ENCODE measurements at regions not wholly inside any gene's neighbourhood (a gene's known extent, or its start where the extent isn't known, plus 50 kb on each side); places are given as distances from the start of the nearest gene placed in this dataset.

DNA sequence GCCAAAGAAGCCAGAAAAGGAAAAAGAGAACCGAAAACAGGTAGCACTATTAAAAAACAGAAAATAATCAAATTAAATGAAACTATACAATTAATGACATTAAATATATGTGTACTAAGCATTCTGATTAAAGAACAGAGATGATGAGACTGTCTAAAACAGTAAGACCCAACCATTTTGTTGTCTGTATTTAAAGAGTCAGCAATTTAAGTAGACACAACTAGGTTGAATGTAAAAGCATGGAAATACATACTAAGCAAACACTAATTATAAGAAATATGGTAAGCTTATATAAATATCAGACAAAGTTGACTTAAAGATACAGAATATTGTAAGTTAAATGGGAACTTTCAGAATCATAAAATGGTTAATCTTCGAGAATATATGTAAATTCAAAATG, 774.6 kb upstream of the RAG2 start:
- H3K4me3 Mint-ChIP-seq: no peak overlapping the region
- DNase-seq (ENCODE audit: extremely low spot score, unreplicated experiment): no peak
- H3K4me1 Mint-ChIP-seq (ENCODE audit: unreplicated experiment): no peaks in the 10 kb centered on the region
- no peaks in the 10 kb centered on the region for H3K27me3 Mint-ChIP-seq
- no peak overlapping the region for H3K27ac Mint-ChIP-seq
- peaks cover 14% of the 10 kb centered on the region for H3K9me3 Mint-ChIP-seq
- no peaks in the 10 kb centered on the region for H3K36me3 Mint-ChIP-seq
- TF ChIP-seq, protein P1, sequence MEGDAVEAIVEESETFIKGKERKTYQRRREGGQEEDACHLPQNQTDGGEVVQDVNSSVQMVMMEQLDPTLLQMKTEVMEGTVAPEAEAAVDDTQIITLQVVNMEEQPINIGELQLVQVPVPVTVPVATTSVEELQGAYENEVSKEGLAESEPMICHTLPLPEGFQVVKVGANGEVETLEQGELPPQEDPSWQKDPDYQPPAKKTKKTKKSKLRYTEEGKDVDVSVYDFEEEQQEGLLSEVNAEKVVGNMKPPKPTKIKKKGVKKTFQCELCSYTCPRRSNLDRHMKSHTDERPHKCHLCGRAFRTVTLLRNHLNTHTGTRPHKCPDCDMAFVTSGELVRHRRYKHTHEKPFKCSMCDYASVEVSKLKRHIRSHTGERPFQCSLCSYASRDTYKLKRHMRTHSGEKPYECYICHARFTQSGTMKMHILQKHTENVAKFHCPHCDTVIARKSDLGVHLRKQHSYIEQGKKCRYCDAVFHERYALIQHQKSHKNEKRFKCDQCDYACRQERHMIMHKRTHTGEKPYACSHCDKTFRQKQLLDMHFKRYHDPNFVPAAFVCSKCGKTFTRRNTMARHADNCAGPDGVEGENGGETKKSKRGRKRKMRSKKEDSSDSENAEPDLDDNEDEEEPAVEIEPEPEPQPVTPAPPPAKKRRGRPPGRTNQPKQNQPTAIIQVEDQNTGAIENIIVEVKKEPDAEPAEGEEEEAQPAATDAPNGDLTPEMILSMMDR (conservative IDR thresholded peaks at IDR 0.05): no peak

DNA sequence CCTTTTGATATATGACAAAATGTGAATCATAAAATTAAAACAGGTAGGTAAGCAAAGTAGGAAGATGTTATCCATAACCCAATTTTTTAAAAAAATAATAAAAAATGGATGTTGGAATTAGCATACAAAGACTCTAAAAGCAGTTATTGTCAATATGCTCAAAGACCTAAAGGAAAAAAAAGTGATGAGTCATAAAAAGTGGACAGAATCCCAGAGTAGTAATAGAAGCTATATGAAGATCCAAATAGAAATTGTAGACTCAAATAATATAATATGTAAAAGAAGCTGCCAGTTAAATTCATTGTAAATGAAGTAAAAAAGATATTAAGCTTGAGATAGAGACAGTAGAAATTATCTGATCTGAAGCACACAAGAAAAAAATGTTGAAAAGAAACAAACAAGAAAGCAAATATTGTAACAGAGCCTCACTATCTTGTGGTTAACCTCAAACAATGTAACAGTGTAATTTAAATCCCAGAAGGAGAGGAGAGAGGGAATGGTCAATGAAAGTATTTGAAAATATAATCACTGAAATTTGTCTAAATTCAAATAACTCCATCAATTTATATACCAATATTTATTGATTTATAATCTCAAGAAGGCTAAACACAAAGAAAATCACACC, 773.4 kb upstream of the RAG2 start:
- Mint-ChIP-seq H3K4me1 (ENCODE audit: unreplicated experiment) (no peaks in the 10 kb centered on the region), H3K27me3 (no peaks in the 10 kb centered on the region), H3K4me3 (no peak overlapping the region), H3K27ac (no peak overlapping the region), H3K36me3 (no peaks in the 10 kb centered on the region), H3K9me3 (peaks cover 14% of the 10 kb centered on the region)
- DNase-seq (ENCODE audit: extremely low spot score, unreplicated experiment): no peak
- TF ChIP-seq, protein P1 (conservative IDR thresholded peaks at IDR 0.05): no peak

DNA sequence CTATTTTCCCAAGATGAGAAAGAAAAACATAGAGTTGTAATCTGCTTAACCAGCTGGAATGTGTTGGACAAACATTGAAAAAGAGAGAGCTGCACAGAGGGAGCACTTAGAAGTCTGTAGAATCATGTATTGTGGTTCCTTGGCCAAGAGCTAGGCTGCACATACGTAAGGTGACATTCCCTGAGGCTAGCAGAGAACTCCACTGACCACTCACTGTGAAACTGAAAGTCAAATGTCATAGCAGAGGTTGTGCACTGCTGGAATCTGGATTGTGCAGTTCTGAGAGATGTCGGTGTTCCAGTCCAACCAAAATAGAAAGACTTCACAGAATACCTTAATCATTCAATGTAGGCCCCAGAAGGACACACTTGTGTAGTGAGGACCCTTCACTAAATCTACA, 772.8 kb upstream of the RAG2 start:
- Mint-ChIP-seq H3K4me1 (ENCODE audit: unreplicated experiment) (no peaks in the 10 kb centered on the region), H3K9me3 (peaks cover 11% of the 10 kb centered on the region), H3K36me3 (no peaks in the 10 kb centered on the region), H3K27ac (no peak overlapping the region), H3K4me3 (no peak overlapping the region), H3K27me3 (no peaks in the 10 kb centered on the region)
- DNase-seq (ENCODE audit: extremely low spot score, unreplicated experiment): no peak
- TF ChIP-seq, protein P1 (conservative IDR thresholded peaks at IDR 0.05): no peak

DNA sequence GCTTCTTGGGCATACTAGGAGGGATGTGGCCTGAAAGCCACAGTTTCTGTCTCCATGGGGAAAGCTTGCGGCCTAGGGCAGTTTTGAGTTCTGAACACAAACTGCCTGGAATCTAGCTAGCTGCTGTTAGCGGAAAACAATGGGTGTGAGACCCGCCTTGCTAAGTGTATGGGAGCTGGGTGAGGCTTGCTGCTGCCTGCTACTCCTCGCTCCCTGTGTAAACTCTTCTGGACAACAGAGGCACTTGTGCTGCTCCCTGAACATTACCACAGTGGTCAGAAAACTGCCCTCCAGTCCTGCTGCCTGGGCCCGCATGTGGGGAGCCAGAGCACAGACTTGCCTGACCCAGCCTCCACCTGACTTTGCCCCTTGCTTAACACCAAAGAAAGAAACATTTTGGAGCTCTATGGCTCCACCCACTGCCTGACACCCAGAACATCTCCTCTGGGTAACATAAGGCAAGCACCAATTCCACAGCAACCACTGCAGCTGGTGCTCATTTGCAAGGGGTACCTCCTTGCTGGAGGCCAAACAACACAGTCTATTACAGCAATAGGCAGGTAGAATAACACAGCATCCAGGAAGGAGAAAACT, 766.3 kb upstream of the RAG2 start:
- TF ChIP-seq, protein P1 (conservative IDR thresholded peaks at IDR 0.05): no peak
- Mint-ChIP-seq H3K27ac (no peak overlapping the region), H3K9me3 (peaks cover 4% of the 10 kb centered on the region), H3K4me3 (no peak overlapping the region), H3K27me3 (no peaks in the 10 kb centered on the region), H3K36me3 (no peaks in the 10 kb centered on the region), H3K4me1 (ENCODE audit: unreplicated experiment) (no peaks in the 10 kb centered on the region)
- no peak for DNase-seq (ENCODE audit: extremely low spot score, unreplicated experiment)

DNA sequence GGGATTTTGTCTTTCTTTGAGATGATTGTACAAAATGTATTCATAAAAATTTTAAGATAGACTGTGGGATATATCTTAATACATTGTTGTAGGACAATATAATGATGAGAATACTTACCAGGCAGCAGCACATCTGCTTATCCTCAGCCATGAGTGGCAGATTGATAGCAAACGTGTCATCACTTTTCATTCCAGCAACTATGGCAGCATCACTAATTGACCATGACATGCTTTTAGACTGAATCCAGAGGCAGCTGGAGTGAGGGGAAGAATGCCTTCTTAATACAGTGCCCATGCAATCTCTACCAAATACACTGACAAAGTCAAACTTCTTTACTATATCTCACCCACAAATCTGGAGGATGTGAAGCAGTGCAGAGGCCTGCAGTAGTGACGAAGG, 755.2 kb upstream of the RAG2 start:
- H3K4me1 Mint-ChIP-seq (ENCODE audit: unreplicated experiment): no peaks in the 10 kb centered on the region
- no peak for DNase-seq (ENCODE audit: extremely low spot score, unreplicated experiment)
- no peak overlapping the region for H3K27ac Mint-ChIP-seq
- no peaks in the 10 kb centered on the region for H3K9me3 Mint-ChIP-seq
- TF ChIP-seq, protein P1 (conservative IDR thresholded peaks at IDR 0.05): no peak
- no peaks in the 10 kb centered on the region for H3K27me3 Mint-ChIP-seq
- no peaks in the 10 kb centered on the region for H3K36me3 Mint-ChIP-seq
- H3K4me3 Mint-ChIP-seq: no peak overlapping the region
